DND-41 (cell line): ENCODE measurements at regions not wholly inside any gene's neighbourhood (a gene's known extent, or its start where the extent isn't known, plus 50 kb on each side); places are given as distances from the start of the nearest gene placed in this dataset.

Experiments
- CTCF ChIP-seq: IDR thresholded peaks from 2 replicates; pipeline ENCODE4 v1.5.1; 2012; ENCODE audit warnings: borderline replicate concordance, low read length, moderate library complexity, mild to moderate bottlenecking; ENCODE audit not compliant: poor library complexity, severe bottlenecking; ENCODE audit errors: extremely low read depth
- EZH2 ChIP-seq: IDR thresholded peaks from 3 replicates; pipeline ENCODE4 v1.6.1; 2012; ENCODE audit warnings: borderline replicate concordance, low read depth, mild to moderate bottlenecking, moderate library complexity, low read length, inconsistent platforms; ENCODE audit not compliant: severe bottlenecking

DNA sequence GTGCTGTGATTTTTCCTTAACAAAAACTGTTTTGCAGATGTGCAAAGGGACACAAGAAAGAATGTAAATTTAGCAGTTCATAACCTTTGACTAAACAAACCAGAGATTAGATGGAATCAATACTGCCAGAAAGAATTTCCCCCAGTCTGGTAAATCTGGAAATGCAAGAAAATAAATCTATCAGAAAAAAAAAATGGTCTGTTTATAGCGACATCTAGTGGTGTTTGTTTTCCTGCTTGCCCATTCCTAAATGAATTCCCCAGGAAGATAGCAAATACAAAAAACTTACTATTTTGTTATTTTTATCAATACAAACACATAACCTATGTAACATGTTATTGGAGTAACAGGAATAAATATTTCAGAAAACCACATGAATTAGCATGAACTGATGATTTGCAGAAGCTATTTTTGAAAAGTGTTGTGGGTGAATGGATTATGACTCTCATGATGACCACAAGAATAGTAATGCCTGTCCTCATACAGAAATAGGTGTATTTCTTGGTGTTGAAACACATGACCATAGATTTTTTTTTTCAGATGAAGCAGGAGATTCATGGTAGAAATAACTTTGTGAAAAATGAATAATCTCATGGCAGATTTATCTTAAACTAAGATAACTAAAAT lies 1703.8 kb downstream of the MAT2B start:
- TF ChIP-seq EZH2 (no peak), CTCF (peak; percentile 72)
